HG03045 (cell line): ENCODE measurements at regions not wholly inside any gene's neighbourhood (a gene's known extent, or its start where the extent isn't known, plus 50 kb on each side); places are given as distances from the start of the nearest gene placed in this dataset.
"Not testable (repeated sequence)": the region's sequence is repeated elsewhere in the genome, so short reads cannot be mapped to it uniquely, and the experiment has no call there.

Source experiments
- ATAC-seq: cut with Tn5 transposase; IDR thresholded peaks from one replicate; pipeline ENCODE4 v1.9.1; 2021; ENCODE audit warnings: mild to moderate bottlenecking, moderate library complexity; ENCODE audit not compliant: unreplicated experiment

DNA sequence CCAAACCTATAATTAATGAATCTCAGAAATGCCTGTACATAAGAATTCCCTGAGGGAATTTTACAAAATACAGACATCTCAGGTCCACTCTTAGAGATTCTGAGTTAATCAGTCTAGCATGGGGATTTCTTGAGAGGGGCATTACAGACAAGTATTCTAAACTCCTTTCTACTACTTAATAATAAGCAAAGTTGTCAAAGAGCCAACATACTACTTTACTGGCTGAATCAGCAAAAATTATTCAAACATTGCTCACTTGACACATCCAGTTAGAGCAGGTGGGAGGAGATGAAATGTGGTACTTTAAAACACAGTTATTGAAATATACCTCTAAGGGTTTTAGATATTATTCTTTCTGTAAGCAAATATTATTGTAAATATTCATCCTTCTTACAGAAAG lies 1164.7 kb downstream of the CDY2B start:
- no peak for ATAC-seq

DNA sequence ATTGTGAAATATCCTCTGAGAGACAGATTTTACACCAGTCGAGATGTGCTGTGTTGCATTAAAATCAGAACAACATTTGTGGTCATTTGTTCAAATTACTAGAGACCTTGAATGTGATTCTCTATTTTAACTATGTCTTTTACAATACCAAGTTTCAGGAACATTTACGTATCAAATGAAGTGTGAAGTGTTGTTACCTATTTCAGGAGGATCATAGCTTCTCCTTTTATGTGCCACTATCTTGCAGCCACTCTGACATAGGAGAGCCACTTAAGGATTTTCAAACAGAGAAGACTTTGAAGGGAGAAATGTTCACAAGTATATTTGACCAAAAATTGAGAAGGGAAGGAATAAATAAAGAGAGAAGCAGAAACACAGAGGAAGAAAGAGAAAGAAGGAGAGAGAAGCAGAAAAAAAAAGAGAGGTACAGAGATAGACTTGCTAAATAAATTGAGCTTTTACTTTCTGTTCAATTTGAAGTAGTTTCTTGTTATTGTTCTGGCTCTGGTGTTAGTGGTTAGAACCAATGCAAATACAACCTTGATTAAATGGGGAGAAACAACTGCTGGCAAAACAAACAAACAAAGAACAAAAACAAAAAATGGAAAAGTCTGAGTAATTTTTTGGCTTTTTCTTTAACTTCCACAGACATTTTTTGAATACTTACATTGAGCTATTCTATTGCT lies 1206.8 kb downstream of the CDY2B start:
- no peak for ATAC-seq

DNA sequence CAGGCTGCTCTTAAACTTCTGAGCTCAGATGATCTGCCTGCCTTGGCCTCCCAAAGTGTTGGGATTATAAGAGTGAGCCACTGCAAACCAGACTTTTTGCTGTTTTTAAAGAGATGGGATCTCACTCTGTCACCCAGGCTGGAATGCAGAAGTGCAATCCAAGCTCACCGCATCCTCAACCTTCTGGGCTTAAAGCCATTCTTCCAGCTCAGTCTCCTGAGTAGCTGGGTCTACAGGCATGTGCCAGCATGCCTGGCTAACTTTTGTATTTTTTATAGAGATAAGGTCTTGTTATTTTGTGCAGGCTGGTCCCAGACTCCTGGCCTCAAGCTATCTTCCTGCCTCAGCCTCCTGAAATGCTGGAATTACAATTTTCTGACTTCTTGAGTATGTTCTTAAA lies 1211.6 kb downstream of the CDY2B start:
- no peak for ATAC-seq

DNA sequence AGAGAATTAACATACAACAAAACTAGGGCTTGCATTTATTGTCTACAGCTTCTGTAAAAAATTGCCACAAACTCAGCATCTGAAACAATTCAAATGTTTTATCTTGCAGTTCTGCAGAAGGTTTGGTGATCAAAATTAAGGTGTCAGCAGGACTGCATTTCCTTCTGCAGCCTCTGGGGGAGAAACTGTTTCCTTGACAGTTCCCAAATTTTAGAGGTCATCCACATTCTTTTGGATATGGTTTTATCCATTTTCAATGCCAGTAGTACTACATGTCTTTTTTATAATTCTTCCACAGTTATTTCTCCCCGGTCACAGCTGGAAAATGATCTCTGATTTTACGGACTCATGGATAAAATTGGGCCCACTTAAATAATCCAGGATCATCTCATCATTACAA lies 1217.3 kb downstream of the CDY2B start:
- ATAC-seq = no peak

DNA sequence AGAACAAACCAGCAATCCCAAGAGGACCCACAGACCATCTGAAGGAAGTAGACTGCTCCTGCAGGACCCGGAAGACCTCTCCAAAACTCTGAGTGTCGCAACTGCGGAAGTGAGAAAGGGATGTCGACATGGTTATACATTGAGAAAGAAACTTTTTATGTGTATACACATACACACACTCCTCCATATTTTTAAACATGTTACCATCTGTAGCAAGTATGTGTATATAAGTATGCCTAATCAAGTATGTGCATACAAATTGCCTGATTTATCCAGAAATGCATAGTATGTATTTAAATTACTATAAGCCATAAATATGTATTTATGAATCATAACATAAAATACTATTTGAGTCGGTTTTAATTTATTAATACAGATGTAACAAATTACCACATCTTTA lies 1220.7 kb downstream of the CDY2B start:
- no peak for ATAC-seq

DNA sequence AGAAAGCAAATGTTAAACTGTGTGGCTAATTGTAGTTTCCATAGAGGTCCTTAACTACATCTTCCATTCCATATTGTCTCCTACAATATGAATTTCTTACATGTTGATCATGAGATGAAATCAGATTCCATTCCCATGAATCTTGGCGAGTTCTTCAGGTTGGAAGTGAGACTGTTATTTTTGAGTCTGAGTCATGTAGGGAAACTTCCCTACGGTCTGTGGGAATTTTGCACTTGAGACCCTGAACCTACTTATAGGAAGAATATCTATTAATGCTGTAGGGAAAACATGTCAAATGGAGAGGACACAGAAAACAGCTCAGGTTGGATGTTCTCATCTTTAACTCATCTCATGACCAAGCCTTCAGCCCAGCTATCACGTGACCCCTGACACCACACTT lies 1226.0 kb downstream of the CDY2B start:
- no peak for ATAC-seq

DNA sequence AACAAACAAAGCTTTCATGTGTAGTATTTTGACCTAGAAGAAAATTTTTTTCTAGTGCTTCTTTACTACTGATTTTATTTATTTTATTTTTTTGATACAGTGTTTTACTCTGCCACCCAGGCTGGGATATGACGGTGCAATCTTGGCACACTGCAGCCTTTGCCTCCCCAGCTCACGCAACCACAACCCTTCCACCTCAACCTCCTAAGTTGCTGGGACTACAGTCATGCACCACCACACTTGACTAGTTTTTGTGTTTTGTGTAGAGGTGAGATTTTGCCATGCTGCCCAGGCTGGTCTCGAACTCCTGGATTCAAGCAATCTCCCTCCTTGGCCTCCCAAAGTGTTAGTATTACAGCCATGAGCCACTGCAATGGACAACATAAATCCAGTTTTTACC lies 1234.0 kb downstream of the CDY2B start:
- ATAC-seq = no peak

DNA sequence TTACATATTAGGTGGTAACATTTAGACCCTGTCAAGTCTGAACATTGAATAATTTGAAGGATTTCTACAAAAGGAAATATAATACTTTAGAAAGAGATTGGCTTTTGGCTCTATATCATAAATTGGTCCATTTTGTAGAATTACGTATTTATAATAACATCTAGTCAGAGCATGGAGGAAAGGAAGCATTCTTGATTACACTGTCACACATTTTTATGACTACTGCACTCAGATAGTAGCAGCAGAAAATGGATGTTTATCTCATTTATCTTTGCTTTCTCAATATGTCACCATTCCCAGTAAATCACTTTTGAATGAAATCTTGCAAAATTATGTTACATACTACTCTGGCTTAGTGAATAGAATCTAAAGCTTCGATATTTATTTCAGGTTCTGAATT lies 1234.6 kb downstream of the CDY2B start:
- ATAC-seq = no peak

DNA sequence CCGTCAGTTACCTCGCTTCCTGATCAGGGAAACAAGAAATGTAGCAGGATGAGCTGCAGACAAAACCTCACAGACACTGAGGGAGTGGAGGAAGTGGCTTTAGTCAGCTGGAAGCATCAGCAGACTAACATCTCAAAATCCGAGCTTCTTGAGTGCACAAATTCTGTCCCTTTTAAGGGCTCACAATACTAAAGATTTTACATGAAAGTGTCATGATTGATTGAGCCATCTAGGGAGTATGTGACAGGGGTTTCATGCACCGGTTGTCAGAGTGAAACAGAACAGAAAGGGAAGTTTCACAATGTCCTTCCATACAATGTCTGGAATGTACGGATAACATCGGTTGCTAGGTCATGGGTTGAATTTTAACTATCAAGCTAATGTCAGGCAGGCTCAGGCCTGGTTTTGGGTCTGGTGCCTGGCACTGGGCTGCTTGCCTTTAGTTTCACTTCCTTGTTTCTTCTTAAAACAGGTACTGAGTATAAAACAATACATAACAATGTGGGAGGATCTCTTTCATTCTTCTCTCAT lies 1235.7 kb downstream of the CDY2B start:
- ATAC-seq = peak; percentile 44

DNA sequence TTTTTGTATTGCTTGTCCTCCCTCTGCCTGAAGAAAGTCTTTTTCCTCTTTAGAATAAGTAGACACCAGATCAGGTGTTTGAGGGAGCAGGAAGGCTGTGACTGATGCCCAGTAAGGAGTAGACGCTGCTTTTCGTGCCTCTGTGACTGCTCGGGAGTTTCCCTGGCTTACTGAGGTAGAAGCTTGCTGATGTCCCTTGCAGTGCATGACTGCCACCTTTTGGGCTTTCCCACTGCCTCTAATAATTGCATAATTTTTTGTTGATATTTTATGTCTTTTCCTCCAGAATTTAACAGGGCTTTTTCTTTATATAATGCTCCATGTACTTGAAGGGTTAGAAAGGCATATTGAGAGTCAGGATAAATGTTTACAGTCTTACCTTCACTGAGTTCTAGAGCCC lies 1240.2 kb downstream of the CDY2B start:
- no peak for ATAC-seq

DNA sequence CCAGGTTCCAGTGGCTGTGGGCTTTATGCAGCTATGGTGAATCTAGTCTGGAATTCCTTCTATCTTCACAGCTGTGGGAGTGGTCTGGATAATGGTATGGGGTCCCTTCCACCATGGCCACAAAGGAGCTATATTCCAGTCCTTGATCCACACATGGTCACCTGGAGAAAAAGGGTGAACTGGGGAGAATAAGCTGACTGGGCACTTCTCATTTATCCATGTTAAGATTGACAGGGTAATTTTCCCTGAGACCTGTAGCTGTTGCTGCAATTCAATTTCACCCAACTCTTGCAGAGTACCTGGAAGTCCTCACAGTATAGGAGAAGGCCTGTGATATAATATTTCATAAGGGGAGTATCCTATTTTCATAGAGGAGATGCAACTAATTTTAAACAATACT lies 1241.3 kb downstream of the CDY2B start:
- ATAC-seq = not testable (repeated sequence)

DNA sequence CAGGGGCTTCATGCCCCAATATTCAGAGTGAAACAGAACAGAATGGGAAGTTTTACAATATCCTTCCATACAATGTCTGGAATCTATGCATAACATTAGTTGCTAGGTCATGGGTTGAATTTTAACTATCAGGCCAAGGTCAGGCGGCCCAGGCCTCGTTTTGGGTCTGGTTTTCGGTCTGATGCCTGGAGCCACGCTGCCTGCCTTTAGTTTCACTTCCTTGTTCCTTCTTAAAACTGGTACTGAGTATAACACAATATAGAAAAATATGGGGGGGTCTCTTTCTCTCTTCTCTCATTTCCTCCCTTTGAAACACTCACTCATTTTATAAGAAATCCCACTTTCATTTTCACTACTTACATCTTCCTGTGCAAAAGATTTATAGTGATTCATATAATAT lies 1243.8 kb downstream of the CDY2B start:
- peak; percentile 95 for ATAC-seq

DNA sequence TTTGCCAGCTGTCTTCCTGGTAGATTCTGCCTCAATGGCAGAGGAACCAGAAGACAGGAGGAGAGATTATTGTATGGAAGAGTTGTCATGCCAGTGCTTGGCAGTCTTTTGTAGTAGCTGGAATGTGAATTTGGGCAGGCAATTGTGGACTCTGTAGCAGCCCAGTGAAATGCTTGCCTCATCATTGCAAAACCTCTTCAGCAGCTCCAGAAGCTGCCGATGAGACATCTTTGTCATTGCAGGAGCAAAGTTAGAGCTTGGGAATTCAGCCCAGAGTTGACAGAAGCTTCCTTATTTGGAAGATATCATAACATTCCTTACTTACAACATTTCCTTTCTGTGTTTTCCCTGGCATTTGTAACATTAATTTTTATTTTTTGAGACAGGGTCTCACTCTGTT lies 1250.9 kb downstream of the CDY2B start:
- no peak for ATAC-seq

DNA sequence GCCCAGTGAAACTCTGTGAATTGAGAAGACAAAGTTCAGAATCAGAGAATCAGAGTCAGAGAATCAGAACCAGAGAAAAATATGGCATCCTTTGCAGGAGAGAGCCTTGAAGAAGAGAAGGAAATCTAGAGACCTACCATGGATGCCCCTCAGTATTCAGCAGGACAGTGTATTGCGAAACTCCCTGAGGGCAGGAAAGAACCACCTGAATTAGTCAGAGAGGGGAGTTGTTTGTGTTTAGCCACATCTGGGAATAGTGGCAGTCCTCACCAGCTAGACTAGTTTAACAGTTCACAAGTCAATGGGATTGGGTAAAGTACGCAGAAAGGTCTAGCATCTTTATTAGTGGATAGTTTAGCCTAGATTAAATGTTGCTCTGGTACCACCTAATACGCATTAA lies 1252.9 kb downstream of the CDY2B start:
- no peak for ATAC-seq

DNA sequence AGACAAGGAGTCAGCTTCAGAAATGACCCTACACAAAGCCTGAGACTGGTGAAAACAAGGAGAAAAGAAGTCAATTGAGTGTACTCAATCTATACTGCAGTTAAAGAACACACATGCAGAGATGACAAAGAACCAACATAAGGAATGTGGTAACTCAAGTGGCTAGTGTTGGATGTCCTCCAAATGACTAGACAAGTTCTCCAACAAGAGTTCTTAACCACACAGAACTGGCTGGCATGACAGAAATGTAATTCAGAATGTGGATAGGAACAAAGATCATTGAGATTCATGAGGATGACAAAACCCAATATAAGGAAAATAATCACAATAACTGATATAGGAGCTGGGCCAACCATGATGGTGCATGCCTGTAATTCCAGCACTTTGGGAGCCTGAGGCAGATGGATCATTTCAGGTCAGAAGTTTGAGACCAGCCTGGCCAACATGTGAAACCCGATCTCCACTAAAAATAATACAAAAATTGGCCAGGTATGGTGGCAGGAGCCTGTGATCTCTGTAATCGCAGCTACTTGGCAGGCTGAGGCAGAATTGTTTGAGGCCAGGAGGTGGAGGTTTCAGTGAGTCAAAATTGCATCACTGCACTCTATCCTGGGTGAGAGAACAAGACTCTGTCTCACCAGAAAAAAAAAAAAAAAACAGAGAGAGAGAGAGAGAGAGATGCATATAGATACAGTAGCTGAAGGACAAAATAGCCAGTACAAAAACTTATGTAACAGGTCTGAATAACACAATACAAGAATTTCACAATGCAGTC lies 1263.6 kb downstream of the CDY2B start:
- ATAC-seq = no peak

DNA sequence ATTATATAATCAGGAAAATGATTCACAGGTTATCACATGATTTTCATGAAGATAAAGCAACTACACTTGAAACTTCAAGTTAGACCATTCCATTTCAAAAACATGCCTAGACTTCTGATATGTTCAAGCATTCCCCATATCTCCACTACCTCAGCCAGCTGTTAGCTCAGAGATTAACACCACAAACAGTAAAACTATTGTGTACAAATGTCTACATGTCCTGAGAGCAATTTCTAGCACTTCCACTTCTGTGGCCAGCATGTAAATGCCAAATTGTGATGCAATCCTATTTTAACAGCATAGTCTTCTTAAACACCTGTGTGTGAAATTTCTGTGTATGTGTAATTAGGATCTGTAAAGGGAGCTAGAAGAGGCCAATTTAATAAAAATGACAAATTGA lies 1271.3 kb downstream of the CDY2B start:
- no peak for ATAC-seq

DNA sequence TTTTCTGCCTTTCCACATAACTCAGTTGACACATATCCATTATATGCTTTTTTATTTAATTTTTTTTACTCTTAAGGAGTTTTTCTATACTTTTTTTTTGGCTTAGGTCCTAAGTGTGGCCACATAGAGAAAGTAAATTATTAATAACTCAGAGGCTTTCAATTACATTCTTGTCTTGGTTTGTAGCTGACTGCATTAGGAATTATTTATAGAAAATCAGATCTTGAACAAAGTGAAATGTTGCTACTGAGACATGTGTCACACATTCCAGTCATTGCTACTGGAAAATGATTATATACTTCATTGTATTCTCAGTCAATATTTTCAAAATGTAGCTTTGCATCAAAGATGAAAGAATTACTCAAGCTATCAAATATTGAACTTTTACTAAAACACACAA lies 1277.9 kb downstream of the CDY2B start:
- no peak for ATAC-seq

DNA sequence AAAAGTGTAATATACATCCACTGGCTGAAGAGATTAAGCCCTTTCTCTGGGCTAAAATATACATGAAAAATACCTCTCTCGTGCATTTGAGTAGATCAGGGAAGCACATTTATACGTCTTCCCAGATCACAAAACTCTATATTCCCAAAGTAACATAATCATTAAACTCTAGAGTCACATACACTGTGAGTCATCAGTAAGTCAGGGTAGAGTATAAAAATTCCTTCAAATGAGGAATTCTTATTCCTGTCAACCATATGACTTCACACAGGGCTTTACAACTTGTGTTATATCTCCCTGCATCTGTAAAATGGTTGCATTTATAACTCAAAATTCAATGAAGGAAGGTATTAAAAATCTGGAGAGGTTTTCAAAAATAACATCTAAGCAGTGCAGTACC lies 1278.4 kb downstream of the CDY2B start:
- no peak for ATAC-seq

DNA sequence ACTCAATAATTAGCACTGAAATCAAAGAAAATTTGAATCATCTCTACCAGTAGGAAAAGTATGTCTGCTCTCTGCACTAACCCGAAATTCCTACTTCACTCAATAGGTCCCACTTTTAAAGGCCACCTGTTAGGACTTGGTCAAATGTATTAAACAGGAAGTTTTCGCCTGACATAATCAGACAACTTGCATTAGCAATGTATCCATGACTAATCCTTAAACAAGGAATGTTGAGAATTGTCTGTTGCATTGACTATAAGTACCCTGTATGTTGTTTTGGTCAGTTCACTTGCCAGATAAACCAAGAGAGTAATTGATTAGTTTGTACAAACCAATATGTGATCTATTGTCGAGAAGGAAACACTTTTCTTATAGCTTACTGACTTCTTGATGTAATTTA lies 1308.0 kb downstream of the CDY2B start:
- ATAC-seq = no peak

DNA sequence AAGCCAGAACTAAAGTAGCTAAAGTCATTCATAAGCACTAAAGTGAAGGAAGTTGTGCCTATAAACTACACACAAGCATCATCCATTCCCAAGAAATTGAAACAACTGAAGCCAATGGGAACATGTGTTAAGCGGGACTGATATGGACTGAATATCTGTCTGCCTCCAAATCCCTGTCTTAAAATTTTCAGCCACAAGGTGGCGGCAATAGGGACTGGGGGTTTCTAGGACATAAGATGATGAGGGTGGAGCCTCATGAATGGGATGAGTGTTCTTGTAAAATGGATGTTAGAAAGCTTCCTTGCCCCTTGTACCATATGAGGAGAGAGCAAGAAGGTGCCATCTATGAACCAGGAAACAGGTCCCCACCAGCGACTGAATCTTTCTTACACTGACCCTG lies 1317.5 kb downstream of the CDY2B start:
- ATAC-seq = no peak

DNA sequence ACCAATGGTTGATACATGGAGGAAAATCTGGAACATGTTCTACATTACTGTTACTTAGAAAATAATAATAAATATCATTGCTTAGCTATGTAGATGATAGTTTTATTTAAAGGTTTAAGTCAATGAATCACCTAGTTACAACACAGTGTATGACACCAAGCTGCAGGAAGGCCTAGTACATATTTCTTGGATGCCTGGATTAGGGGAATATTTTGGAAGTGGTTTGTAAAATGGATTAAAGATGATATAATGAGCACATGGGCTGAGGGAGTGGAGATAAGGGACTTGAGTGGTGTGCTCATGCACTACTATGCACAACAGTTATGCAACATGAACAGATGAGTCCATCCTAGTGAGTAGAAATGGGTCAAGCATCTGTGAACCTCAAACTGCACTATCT lies 1358.0 kb downstream of the CDY2B start:
- ATAC-seq = no peak

DNA sequence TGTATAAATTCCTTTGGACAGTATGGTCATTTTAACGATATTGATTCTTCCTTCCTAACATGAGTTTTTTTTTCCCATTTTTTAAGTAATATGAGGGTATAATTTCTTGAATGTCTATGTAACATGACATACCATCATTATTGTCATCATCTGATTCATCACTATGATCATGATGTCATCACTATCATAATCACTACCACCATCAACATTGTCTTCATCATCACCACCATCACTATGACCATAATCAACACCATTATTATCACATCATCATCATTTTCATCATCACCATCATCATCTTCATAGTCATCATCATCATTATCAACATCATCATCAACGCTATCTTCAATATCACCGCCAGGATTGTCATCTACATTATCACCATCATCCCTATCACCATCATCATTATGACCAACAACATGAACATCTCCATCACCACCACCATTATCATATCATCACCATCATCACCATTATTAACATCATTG lies 1377.2 kb downstream of the CDY2B start:
- ATAC-seq = no peak
